ENCODE measurements at regions not wholly inside any gene's neighbourhood (a gene's known extent, or its start where the extent isn't known, plus 50 kb on each side); places are given as distances from the start of the nearest gene placed in this dataset.
"Not testable (repeated sequence)": the region's sequence is repeated elsewhere in the genome, so short reads cannot be mapped to it uniquely, and the experiment has no call there.

DNA sequence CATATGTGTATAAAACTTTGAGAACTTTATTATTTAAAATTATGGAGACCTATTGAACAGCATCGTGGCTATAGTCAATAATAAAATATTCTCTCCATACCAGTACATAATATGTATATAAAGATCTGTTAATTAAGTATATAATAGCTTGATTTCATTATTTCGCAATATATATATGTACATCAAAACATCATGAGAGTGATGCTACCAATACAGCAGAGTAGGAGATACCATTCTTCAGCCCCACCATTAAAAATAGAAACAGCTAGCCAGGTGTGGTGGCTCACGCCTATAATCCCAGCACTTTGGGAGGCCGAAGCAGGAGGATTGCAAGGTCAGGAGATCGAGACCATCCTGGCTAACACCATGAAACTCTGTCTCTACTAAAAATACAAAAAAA lies 1755.3 kb upstream of the SPRY2 start:
- no peak for DNase-seq

DNA sequence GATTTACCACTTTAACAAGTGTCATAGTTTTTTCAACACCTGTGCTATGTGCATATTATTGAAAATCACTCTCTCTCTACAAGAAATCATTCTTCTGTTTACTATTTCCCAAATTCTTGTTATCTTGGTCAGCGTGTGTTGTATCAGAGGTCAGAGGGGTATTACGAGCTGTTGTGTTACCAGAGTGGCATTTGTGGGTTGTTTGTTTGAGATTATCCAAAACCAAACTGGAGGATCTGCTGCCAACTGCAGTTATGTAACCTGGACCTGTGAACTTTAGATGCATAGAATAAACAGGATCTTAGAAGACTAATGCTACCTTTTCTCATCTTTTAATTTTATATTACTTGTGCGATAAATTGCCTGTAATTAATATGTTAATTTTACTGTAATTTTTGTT lies 1751.4 kb upstream of the SPRY2 start:
- no peak for DNase-seq

- no peak for DNase-seq
Observed at GRCh38 chr13:82088781-82089180, 1747.9 kb upstream of the SPRY2 start.

- DNase-seq: no peak
Observed at GRCh38 chr13:82076496-82076895, 1735.6 kb upstream of the SPRY2 start.

- no peak for DNase-seq
Observed at GRCh38 chr13:82070416-82070815, 1729.5 kb upstream of the SPRY2 start.

DNA sequence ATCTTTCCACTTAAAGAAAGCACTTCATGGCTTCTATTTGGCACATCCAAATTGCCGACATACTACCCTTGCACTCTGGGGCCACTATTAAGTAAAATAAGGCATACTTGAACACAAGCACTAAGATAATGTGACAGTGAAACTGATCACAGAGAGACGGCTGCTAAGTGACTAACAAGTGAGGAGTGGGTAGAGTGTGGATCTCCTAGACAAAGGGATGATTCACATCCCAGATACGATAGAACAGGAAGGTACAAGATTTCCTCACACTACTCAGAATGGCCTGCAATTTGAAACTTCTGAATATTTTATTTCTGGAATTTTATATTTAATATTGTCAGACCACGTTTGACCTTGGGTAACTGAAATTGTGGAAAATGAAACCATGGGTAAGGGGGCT lies 1721.8 kb upstream of the SPRY2 start:
- no peak for DNase-seq

GRCh38 chr13:82058364-82058763 lies 1717.4 kb upstream of the SPRY2 start:
- no peak for DNase-seq

DNA sequence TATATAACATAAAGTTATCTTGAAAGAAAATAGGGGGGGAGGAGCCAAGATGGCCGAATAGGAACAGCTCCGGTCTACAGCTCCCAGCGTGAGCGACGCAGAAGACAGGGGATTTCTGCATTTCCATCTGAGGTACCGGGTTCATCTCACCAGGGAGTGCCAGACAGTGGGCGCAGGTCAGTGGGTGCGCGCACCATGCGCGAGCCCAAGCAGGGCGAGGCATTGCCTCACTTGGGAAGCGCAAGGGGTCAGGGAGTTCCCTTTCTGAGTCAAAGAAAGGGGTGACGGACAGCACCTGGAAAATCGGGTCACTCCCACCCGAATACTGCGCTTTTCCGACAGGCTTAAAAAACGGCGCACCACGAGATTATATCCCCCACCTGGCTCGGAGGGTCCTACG lies 1704.4 kb upstream of the SPRY2 start:
- DNase-seq: not testable (repeated sequence)

GRCh38 chr13:82036602-82037001 lies 1695.7 kb upstream of the SPRY2 start:
- no peak for DNase-seq

GRCh38 chr13:82011355-82011754 lies 1670.4 kb upstream of the SPRY2 start:
- DNase-seq: no peak

DNA sequence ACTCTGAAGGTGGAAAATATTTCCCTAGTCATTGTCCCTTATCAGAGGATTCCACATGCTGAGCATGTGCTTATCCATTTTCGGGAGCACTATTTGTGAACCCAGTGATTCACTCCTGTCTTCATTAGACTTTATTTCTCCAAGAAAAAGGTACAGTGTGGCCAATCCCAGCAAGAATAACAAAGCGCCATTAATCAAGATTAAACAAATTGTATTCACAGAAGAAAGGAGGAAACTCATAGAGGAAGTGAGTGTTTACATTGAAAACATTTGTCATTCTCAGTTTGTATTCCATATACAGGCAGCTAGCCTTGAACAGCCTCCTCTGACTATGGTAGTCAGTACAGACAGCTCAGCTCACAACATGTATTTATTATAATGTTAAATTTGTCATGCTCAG lies 1669.9 kb upstream of the SPRY2 start:
- no peak for DNase-seq

- DNase-seq: no peak
Observed at GRCh38 chr13:82002710-82003109, 1661.8 kb upstream of the SPRY2 start.

DNA sequence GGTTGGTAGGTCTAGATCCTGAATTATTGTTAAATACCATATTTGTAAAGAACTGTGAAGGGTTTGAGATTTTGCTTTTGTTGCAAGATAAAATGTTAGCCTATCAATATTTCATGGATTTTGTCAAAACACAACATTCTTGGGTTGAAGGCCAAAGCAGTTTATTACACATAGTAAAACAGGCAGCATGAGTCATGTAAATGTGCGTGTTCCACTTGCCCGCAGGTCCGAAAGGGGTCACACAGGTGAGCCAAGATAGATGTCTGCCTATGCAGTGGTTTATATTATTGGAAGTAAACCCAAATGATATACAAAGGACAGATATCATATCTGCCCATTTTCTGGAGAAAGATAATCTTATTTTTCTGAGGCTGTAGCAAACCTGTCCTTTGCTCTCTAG lies 1654.4 kb upstream of the SPRY2 start:
- DNase-seq: no peak

DNA sequence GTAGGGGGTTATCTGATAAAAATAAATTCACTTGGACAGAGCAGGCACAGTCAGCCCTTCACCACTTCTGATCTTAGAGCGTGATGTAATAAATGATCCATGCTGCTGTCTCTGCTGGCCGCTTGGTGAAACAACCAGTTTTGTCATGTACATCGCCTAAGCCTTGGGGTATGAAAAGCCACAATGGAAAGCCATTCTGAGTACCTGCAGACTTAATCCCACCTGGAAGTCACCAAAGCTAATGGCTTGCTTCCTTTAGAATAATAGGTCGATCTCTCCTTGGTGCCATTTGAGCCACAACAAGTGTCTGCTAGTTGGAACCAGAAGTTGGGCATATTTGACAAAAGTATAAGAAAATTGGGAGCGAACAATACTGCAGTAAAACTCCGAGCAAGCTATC lies 1649.7 kb upstream of the SPRY2 start:
- DNase-seq: no peak

DNA sequence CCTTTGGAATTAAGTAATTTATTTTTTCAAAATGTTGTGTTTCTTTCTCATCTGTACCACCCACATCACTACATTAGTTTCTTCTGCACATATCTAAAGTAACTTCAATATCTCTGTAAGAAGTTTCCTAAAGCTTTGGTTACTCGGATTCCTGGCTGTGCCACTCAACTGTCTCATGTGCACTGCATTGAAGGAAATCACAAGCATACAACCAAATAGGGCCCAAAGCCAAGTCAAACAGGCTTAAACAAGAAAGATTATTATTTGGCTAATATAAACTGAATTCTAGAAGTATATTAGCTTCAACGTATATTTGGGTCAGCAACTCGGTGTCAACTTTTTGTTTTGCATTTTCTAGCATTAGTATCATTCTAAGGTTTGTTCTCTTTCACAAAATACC lies 1647.6 kb upstream of the SPRY2 start:
- no peak for DNase-seq

DNA sequence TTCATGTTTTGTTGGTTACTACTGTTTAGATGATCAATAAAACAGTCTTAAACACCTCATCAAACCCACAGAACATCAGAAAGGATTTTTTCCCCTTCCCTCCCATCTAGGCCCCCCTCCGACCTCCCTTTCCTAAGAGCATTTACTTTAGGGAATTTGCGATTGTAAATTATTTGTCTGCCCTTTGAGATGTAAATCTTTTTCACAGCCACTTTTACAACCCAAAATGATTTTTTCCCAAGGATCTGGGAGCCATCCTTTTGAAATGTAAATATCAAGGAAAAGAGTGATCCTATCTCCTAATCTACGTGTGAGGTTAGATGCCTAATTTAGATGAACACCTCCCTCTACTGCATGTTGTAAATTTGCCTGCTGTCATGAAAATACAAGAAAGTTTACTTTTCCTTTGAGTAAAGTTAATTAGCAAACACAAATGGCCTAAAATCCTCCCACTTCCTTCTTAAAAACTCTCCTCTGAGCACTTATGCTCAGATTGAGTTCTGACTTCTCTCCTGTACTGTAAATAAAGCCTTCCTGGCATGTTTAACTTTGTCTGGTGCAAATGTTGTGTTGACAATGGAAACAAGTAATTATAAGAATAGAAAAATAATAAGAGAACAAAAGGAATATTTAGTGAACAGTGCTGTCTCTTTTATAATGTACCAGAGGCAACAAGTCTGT lies 1646.9 kb upstream of the SPRY2 start:
- no peak for DNase-seq

GRCh38 chr13:81987159-81987558 lies 1646.2 kb upstream of the SPRY2 start:
- no peak for DNase-seq

GRCh38 chr13:81986308-81986707 lies 1645.4 kb upstream of the SPRY2 start:
- DNase-seq: no peak

GRCh38 chr13:81957121-81957520 lies 1616.2 kb upstream of the SPRY2 start:
- DNase-seq: no peak

DNA sequence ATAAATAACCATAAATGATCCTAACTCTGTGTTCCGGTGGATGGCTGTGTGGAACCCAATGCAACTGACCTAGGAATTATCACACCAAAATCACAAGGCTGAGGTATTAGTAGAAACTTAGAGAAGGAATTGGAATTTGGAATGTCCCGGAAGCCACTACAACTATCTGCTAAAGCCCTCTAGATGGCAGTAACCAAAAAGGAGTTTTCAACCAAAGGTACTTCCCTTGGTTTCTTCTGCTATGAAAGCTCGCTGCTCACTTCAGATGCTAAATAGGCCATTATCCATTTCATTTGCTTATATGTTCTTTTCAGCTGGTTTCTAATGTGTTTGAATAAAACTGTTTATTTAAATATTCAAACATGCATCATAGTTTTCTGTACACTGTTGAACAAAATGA lies 1589.1 kb upstream of the SPRY2 start:
- peak in 1 of 2 experiments; percentile 3 for DNase-seq

DNA sequence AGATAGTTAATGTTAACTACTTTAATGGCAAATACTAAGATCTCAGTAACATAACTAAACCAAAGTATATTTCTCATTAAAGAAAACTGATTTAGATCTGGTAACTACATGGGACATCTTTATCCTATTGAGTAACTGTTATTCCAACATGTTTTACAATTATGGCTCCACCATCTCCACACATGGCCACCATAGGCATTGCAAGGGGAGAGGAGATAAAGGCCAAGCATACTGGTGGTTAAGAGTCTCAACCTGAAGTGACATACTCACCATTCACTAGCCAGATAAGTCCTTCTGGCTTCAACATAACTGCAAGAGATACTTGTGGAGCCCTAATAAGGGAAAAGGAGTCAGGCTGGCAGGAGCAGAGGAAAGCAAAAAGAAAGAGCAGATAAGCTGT lies 1586.4 kb upstream of the SPRY2 start:
- no peak for DNase-seq

GRCh38 chr13:81917810-81918209 lies 1576.9 kb upstream of the SPRY2 start:
- DNase-seq: no peak

GRCh38 chr13:81916461-81916860 lies 1575.5 kb upstream of the SPRY2 start:
- DNase-seq: no peak

DNA sequence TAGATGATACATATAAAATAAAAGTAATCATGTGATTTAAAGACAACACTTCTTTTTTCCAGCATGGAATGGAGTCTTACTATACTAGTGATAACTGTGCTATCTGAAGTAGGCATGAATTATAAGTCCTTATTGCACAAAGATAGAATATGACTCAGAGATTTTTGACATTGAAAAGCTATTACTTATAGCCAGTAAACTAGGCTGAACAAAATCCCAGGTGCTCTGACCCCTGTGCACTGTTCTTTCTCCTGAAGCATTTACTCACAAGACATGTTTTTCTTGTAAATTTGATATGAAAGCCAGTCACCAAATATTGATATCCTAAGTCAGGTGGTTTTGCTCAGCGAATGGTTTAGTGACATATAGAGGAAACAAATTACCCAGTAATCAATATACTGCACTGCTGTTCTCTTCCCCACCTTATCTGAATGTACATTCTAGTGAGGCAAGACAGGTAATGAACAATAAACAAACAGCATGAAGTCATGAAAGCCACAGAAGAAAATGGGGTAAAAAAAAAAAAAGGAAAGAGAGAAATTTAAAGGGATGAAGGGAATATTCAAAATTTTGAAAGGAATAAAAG lies 1567.0 kb upstream of the SPRY2 start:
- DNase-seq: no peak

- no peak for DNase-seq
Observed at GRCh38 chr13:81888855-81889254, 1547.9 kb upstream of the SPRY2 start.
